ENCODE measurements at regions not wholly inside any gene's neighbourhood (a gene's known extent, or its start where the extent isn't known, plus 50 kb on each side); places are given as distances from the start of the nearest gene placed in this dataset.

DNA sequence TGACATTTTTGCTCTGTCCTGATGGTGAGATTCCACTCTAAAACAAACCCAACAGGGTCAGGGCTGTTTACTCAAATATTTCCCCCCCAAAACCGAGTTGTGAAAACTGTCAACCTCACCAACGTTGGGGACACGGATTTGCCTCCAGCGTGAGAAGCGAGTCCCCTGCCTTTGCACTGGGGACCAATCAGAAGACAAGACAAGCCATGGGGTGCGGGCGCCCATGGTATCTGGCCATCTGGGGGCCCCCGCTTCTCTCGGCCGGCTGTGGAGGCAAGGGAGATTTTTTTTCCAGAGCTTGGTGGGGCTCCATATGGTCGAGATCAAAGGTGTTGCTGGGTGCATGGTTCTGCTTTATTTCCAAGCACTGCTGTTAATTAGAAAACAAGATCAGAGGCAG lies 272.1 kb downstream of the BCL11B start:
- no peak for DNase-seq (ENCODE audit: low read depth, low spot score)
- intact Hi-C loops (cut with micrococcal nuclease) (no loop called here), dilution Hi-C loops (cut with MboI; ENCODE audit: extremely low pct_ligation_motif_present, low sequenced_read_pairs) (no loop called here)
- Histone ChIP-seq H2AFZ (ENCODE audit: low read depth, low read length) (no peak overlapping the region), H3K9ac (replicated peaks; ENCODE audit: extremely low read depth, insufficient read depth, low read length) (no peak overlapping the region), H3K27ac (ENCODE audit: insufficient read depth, low read depth, low read length) (no peak overlapping the region), H4K20me1 (replicated peaks; ENCODE audit: control insufficient read depth, extremely low read depth, insufficient read depth, low read length) (no peaks in the 10 kb centered on the region), H3K9me1 (replicated peaks; ENCODE audit: control insufficient read depth, extremely low read depth, insufficient read depth, low read length) (no peaks in the 10 kb centered on the region), H3K4me2 (ENCODE audit: insufficient read depth, low read length) (no peak overlapping the region), H3K27me3 (ENCODE audit: control insufficient read depth in 2 of 2, insufficient read depth in 2 of 2, low read length in 2 of 2) (no peaks in the 10 kb centered on the region), H3K9me3 (replicated peaks; ENCODE audit: control insufficient read depth, insufficient read depth, low read length) (peaks cover 2% of the 10 kb centered on the region), H3K79me2 (ENCODE audit: control insufficient read depth, insufficient read depth, low read length) (no peaks in the 10 kb centered on the region), H3K36me3 (ENCODE audit: control insufficient read depth in 2 of 2, extremely low read depth in 1 of 2, insufficient read depth in 2 of 2, low read length in 2 of 2) (no peaks in the 10 kb centered on the region), H3K4me1 (ENCODE audit: control insufficient read depth, extremely low read depth, insufficient read depth, low read length) (no peaks in the 10 kb centered on the region), H3K4me3 (replicated peaks in 1 of 3; ENCODE audit: insufficient read depth in 1 of 3, low read depth in 1 of 3, low read length in 3 of 3) (no peak overlapping the region)
- ChIA-PET POLR2A (no interaction called here), CTCF (no interaction called here)
- TF ChIP-seq MYC (IDR thresholded peaks at IDR 0.05; ENCODE audit: low read depth, low read length) (no peak), POLR2AphosphoS5 (IDR thresholded peaks at IDR 0.05; ENCODE audit: insufficient read depth, low read depth, low read length) (no peak), FOS (IDR thresholded peaks at IDR 0.05; ENCODE audit: borderline replicate concordance, insufficient read depth, low read length) (no peak), JUN (IDR thresholded peaks at IDR 0.05; ENCODE audit: borderline replicate concordance, insufficient read depth, insufficient read length, low read depth) (no peak)
- BruUV-seq (replicated peaks), result no TSS peak
- FAIRE-seq, result no peak

DNA sequence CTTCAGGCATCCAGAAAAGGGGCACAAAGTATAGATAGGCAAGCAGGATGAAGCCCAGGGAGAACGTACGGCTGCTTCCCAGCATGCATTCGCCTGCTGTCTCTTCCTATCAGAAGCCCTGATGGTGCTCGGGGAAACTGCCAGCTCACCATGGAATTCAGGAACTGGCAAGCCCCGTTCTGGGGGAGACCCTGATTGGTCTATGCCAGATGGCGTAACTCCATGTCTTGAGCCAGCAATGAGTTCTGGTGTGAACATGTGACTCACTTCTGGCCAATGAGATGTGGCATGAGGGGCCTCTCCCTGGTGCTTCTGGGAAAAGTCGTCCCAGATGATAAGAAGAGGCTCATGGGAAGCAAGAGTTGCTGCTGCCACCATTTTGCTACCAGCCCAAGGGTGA lies 270.8 kb downstream of the BCL11B start:
- Histone ChIP-seq H4K20me1 (replicated peaks; ENCODE audit: control insufficient read depth, extremely low read depth, insufficient read depth, low read length) (no peaks in the 10 kb centered on the region), H2AFZ (ENCODE audit: low read depth, low read length) (no peak overlapping the region), H3K9me3 (replicated peaks; ENCODE audit: control insufficient read depth, insufficient read depth, low read length) (peaks cover 2% of the 10 kb centered on the region), H3K4me1 (ENCODE audit: control insufficient read depth, extremely low read depth, insufficient read depth, low read length) (no peaks in the 10 kb centered on the region), H3K9ac (replicated peaks; ENCODE audit: extremely low read depth, insufficient read depth, low read length) (no peak overlapping the region), H3K27ac (ENCODE audit: insufficient read depth, low read depth, low read length) (no peak overlapping the region), H3K9me1 (replicated peaks; ENCODE audit: control insufficient read depth, extremely low read depth, insufficient read depth, low read length) (no peaks in the 10 kb centered on the region), H3K79me2 (ENCODE audit: control insufficient read depth, insufficient read depth, low read length) (no peaks in the 10 kb centered on the region), H3K4me2 (ENCODE audit: insufficient read depth, low read length) (no peak overlapping the region), H3K36me3 (ENCODE audit: control insufficient read depth in 2 of 2, extremely low read depth in 1 of 2, insufficient read depth in 2 of 2, low read length in 2 of 2) (no peaks in the 10 kb centered on the region), H3K27me3 (ENCODE audit: control insufficient read depth in 2 of 2, insufficient read depth in 2 of 2, low read length in 2 of 2) (no peaks in the 10 kb centered on the region), H3K4me3 (replicated peaks in 1 of 3; ENCODE audit: insufficient read depth in 1 of 3, low read depth in 1 of 3, low read length in 3 of 3) (no peak overlapping the region)
- TF ChIP-seq POLR2A (IDR thresholded peaks at IDR 0.05; ENCODE audit: low read depth, low read length), result no peak
- no peak for TF ChIP-seq EZH2 (IDR thresholded peaks at IDR 0.05; ENCODE audit: borderline replicate concordance, low read depth, low read length, severe bottlenecking)
- no peak for TF ChIP-seq MYC (IDR thresholded peaks at IDR 0.05; ENCODE audit: low read depth, low read length)
- no peak for TF ChIP-seq JUN (IDR thresholded peaks at IDR 0.05; ENCODE audit: borderline replicate concordance, insufficient read depth, insufficient read length, low read depth)
- no peak for TF ChIP-seq GATA2 (IDR thresholded peaks at IDR 0.05; ENCODE audit: insufficient read depth, insufficient read length, low read depth, low read length)
- TF ChIP-seq, protein P1, sequence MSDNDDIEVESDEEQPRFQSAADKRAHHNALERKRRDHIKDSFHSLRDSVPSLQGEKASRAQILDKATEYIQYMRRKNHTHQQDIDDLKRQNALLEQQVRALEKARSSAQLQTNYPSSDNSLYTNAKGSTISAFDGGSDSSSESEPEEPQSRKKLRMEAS (IDR thresholded peaks at IDR 0.05; ENCODE audit: insufficient read depth, insufficient read length), result no peak
- TF ChIP-seq, protein P2, sequence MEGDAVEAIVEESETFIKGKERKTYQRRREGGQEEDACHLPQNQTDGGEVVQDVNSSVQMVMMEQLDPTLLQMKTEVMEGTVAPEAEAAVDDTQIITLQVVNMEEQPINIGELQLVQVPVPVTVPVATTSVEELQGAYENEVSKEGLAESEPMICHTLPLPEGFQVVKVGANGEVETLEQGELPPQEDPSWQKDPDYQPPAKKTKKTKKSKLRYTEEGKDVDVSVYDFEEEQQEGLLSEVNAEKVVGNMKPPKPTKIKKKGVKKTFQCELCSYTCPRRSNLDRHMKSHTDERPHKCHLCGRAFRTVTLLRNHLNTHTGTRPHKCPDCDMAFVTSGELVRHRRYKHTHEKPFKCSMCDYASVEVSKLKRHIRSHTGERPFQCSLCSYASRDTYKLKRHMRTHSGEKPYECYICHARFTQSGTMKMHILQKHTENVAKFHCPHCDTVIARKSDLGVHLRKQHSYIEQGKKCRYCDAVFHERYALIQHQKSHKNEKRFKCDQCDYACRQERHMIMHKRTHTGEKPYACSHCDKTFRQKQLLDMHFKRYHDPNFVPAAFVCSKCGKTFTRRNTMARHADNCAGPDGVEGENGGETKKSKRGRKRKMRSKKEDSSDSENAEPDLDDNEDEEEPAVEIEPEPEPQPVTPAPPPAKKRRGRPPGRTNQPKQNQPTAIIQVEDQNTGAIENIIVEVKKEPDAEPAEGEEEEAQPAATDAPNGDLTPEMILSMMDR (IDR thresholded peaks at IDR 0.05; ENCODE audit: extremely low read depth in 1 of 2, insufficient read depth in 1 of 2, low read depth in 1 of 2, low read length in 2 of 2), result no peak
- no peak for TF ChIP-seq POLR2AphosphoS5 (IDR thresholded peaks at IDR 0.05; ENCODE audit: insufficient read depth, low read depth, low read length)
- no peak for TF ChIP-seq FOS (IDR thresholded peaks at IDR 0.05; ENCODE audit: borderline replicate concordance, insufficient read depth, low read length)
- FAIRE-seq (no peak), DNase-seq (ENCODE audit: low read depth, low spot score) (no peak)
- dilution Hi-C loops (cut with MboI; ENCODE audit: extremely low pct_ligation_motif_present, low sequenced_read_pairs) (no loop called here), intact Hi-C loops (cut with micrococcal nuclease) (no loop called here)
- POLR2A ChIA-PET, result no interaction called here
- BruUV-seq (replicated peaks), result no TSS peak
- CTCF ChIA-PET, result no interaction called here
